Iris pigment epithelial cell (primary cell): ENCODE measurements at regions not wholly inside any gene's neighbourhood (a gene's known extent, or its start where the extent isn't known, plus 50 kb on each side); places are given as distances from the start of the nearest gene placed in this dataset.
A peak's percentile ranks its signal among the peaks of the same experiment; 100 is the strongest.

Source experiments
- DNase-seq: peaks from one replicate; pipeline ENCODE4 v3.0.0-alpha.2; 2011; ENCODE audit warnings: low read depth

DNA sequence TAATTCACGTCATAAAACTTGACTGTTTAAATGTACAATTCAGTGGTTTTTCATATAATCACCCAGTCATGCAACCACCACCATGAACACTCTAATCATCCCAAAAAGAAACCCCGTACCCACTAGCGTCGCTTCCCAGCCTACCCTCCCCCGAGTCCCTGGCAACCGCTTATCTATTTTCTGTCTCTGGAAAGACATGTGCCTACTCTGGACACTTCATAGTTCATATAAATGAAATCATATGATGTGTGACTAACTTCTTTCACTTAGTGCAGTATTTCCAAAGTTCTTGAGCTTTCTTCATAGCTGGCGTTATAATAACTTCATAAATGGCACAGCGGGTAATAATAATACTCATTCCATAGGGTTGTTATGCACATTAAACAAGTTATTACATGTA is 215.2 kb downstream of the MYLK4 start:
- DNase-seq = no peak

DNA sequence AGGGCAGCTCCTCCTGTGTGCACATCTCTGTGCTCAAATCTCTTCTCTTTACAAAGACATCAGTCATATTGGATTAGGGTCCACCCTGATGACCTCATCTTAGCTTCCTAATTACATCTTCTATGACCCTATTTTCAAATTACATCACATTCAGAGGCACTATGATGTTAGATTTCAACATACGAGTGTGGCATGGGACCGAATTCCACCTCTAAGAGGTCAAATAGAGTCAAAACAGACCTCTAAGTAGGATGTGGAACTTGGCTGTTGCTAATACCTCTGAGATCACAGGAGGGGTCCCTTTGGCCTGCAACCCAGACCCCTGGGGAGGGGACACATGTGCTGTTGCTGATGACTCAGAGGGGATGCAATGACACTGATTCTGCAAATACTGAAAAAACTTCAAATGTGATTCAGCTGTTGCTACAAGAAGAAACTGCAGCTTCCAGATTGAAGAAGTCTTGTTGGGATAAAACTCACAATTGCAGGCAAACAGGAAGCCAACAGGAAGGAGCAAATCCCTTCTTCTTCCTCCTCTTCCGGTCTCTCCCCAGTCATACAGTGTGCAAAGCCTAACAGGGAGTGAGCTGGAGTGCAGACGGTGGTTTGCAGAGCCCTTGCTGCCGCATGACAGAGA is 216.2 kb downstream of the MYLK4 start:
- no peak for DNase-seq

DNA sequence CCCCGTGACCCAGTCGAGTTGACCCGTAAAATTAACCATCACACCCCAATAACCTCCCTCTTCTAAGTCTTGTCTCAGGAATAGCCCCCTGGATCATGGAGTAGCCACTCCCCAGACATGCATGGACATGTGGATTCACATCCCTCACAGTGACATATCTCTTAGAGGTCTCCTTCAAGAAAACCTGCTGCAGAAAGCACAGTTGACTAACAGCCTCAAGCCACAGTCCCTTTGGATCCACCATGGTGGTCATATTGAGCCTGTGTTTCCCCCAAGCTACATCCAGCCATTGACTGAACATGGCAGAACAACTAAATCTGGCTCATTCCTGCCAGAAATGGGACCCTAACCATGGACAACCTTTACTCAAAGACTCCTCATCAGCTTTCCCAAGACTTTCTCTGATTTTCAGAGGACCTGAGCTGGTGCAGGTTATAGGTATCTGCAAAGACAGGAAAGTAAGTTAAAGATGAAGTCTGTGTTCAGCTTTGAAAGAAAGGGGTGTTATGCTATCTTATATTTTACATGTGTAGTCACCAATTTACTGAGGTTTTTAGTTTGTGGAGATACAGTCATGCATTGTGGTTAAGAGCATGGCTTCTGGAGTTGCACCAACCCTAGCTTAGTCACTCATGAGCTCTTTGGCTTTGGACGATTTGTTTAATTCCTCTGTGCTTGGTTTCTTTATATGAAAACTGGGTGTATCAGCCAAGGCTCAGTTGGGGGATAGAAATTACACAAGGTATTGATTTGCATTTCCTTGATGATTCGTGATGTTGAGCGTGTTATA is 219.1 kb downstream of the MYLK4 start:
- peak; percentile 96 for DNase-seq

DNA sequence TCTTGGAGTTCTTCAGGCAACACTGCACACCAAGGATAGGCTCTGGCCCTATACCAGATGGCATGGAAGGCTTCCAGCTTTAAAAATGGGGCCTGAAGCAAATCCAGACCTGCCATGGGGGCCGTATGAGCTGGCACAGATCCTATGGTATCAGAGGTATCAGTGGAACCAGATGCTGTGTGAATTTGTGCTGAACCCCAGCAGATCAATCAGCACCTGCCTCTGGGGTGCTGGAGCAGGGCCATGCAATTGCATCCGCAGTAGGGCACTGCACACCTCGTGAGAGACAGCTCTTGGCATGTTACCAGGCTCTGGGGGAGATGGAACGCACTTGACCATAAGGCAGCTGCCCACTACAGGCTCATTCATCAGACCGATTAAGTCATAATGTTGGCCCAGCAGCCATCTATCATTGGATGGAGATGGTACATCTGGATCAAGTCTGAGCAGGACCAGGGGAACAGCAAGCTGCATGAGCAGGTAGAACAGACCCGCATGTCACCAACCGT is 221.5 kb downstream of the MYLK4 start:
- no peak for DNase-seq

DNA sequence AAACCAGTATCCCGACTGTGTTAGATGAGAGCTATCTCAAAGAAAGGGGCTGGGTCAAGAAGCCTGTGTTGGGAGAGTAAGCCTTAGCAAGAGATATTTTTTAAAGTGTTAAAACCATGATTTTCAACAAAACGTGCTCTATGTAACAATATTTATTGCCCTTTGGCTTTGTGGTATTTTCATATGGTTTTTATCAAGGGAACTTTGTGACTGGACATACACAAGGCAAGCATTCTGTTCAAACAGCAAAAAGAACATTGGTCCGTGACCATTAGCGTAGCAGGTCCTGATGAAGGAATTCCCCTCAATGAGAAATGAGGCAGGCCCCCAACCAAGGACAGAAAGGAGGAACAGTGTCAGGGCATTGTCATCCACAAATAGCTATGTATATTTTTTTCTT is 222.6 kb downstream of the MYLK4 start:
- DNase-seq = no peak

DNA sequence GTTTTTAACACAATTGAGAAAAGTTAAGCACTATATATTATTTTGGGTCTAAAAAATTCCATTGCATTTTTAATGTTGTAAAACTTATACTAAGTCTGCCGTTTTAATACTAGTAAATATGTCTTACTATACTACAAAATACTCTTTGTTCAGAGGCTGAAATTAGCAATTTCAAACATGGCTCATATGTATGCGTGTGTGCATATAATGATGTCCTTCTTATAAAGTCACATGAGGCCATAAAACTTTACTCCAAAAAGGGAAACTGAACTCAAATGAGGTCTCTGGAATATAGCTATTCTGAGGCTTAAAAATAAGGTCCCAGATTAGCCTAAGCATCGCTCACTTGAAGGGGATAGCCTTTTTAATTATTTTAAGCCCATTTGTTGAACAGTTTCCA is 224.0 kb downstream of the MYLK4 start:
- DNase-seq = no peak

DNA sequence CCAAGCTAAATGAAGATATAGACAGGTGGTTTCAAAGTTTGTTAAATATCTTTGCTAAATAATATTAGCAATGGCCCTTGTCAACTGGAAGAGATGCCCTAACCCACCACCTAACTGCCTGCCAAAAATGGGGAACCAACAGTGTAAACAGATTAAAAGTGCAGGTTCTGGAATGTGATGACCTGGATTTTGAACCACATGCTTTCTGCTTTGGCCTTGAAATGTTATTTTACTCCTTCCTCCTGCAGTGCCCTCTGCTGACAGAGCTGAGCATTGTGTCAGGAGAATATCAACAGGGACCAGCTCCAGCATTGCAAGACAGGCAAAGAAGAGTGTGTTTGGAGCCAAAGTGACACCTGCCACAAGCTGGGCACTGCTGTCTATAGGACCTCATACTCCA is 226.6 kb downstream of the MYLK4 start:
- peak; percentile 33 for DNase-seq

DNA sequence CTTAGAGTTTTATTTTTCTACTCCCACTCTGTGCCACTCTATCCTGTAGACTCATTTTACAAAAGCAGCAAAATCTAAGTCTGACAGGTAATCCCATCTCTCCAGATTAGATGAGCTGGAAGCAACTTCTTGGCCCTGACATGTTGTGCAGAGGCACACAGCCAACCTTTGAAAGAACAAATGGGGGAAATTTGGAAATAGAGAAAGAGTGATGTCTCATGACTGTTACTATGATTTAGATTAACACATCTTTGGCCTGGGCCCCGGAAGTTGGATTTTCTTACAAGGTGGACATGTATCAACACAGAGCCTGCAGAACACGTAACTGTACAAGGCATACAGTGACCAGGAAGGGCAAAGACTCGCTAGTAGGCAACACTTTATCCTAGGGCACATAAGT is 227.7 kb downstream of the MYLK4 start:
- DNase-seq = peak; percentile 41

DNA sequence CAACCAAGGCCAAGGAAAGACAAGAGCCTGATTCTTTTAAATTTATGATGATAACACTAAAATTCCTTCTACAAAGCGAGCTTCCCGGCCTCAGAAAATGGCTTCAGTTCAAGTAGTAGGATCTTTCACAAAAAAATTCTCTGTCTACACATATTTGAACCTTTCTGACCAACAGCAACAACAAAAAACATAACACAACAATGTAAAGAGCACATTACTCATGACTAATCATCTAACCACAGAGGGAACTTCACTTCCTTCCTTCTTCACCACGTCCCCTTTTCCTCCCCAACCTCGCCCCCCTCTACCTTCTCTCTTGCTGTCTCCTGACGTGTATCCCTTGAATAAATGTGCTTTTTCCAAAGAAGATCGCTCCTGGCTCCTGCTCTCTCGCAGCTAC is 228.2 kb downstream of the MYLK4 start:
- DNase-seq = peak; percentile 77

DNA sequence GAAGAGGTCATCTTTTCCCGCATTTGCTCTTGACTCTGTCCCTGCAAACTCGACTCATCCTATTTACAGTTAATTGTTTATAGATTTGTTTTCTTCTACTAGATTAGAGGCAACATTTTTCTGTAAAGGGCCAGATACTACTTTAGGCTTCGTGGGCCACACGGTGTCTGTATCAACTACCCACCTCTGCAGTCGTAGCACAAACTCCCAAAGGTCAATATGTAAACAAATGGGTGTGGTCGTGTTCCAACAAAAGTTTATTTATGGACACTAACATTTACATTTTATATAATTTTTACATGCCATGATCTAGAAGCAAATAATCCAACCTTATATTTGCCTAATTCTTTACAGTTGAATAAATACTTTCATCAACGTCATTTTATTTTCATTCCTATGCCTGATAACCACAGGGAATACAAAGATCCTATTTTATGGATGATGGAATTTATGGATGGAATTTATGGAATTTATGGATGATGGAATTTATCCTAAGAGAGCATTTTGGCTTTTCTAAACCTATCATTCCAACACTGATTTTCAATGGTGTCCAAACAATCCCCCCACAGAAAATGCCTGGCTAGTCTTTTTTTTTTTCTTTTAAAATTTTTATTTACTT is 232.8 kb downstream of the MYLK4 start:
- DNase-seq = no peak

DNA sequence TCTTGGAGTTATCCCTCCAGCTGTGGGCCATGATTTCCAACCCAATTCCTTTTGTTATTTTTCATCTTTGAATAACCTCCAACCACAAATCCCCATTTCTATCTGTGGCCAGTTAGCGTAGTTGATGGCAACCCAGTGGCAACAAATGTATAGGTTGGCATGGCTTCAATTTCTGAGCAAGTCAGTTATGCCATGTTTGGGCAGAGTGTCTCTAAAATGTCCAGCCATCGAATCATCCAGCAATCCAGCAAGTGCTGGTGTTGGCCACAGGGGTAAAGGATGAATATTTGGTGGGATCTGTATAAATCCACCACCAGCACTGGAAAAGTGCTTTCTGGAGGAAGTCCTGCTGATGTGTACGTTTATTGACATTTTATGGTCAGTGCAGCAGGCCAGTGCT is 233.3 kb downstream of the MYLK4 start:
- no peak for DNase-seq

DNA sequence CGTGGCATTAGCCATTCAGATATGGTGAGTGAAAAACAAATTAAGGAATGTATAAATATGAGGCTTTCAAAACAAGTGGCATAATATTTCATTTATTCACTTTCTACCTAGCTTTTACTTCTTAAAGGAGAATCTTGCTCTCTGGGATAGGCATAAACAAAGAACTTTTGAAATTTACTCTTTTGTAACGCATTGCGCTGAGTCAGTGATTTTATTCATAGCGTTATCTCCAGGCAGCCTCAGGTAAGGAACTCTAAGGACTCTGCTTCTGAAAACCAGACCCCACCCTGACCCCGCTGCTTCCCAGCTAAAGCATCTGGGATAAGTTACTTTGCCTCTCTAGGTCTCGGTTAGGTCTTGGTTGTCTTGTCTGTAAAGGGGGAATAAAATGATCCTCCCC is 234.7 kb downstream of the MYLK4 start:
- DNase-seq = no peak

DNA sequence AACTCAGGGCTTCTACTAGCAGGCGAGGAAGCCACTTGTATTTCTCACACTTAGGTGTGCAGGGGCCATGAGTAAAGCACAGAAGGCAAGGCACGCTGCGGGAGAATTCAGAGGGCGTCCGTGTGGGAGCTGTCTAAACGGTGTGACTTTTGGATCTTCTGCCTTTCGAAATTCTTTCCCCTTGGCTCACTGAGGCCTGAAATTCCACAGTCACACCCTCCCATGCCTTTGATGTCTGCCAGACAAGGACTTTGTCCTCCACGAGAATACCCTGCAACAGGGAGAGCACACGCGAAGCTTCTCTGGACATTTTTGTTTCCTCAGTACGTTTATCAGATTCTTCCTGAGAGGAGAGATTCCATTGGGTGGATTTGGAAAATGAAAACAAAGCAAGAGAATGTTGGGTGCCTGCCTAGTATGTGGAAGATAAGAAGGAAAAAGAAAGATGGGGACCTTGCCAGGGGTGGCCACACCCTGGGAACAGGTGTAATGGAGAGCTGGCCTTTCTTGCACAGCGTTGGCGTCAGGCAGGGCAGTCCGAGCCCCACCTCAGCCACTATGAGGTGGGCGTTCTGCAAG is 235.7 kb downstream of the MYLK4 start:
- DNase-seq = no peak

DNA sequence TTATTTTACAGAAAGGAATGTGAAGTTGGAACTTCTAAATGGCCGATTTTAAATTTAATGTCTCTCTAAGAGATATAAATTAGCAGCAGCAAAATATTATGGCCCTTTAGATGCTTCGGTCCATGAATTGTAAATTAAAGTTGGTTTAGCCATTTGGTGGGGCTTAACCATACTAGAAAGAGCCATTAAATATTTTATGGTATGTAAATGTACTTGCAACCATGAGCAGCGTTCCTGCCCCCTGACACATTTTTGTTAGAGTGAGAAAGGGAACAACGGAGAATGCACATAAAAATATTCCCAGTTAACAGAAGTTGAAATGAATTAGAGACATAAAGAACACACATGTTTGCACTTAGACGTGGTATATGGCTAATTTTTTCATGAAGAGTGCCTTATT is 237.9 kb downstream of the MYLK4 start:
- no peak for DNase-seq

DNA sequence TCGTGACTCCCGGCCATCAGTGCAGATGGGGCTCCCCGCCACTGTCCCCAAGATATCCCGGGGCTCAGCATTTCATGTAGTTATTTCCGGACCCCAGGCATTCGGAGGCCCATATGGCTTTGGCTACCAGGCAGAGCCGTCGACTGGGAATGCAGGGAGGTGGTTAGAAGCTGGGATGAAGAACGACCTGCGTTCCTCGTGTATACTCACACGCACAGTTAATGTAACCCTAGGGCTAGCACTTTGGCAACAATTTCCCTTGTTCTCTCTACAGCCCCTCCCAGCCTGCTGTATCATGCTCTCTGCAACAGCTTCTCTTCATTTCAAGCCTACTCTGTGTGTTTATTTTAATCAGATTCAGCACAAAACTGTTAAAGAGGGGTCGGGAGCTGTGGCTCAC is 240.4 kb downstream of the MYLK4 start:
- no peak for DNase-seq

DNA sequence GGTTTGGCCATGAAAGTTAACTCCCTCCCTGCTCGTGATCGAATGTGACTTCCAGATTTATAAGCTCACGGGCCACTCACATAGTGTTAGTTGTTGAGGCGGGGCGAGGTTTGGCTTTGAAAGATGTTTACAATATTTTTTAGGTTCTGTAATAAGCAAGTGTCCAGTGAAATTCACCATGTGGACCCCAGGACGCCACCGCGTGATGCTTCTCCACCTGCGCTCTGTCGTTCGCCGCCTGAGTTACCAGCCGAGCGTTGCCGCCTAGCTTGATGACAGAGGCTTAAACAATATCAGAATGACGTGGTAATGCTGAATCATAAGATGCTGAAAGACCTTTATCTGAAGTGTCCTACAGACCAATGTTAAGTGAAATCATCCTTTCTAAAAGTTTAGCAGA is 241.0 kb downstream of the MYLK4 start:
- DNase-seq = no peak

DNA sequence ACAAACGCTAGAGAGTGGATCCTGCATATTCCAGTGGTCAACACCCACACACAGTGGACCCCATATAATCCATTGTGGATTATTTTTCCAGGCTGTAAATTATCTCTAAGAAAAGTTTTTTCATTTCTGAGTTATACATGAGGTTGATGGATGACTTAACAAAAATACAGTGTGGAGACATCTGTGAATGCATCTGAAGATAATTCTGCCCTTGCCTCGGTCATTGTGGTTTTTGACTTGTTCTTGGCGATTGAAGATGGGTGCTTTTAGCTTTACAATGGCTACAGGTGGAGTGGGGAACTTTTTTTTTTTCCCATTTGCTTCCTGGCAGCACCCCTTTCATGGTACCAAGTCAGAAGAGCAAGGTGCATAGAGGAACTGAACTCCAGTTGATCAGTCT is 242.7 kb downstream of the MYLK4 start:
- no peak for DNase-seq

DNA sequence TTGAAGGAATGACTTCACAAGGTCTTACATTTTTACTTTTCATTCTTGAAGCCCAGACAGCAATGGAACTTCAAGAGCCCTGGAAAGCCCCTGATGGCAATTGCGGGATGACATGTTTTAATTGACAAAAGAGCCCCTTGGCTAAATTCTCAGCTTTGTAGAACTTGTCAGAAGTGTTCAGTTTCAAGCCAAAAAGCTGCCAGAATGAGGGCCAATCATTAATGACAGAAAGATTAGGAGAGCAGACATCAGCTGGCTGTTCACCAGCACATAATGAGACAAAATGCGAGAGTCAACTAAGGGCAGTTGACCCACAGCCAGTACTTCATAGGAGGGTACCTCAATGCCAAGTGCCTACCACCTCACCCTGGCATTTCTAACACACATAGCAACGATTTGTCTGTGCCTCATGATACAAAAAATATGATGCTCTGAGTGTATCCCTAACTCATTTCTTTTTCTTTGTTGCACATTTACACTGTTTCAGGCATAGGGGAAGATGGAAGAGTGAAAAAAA is 243.1 kb downstream of the MYLK4 start:
- no peak for DNase-seq

DNA sequence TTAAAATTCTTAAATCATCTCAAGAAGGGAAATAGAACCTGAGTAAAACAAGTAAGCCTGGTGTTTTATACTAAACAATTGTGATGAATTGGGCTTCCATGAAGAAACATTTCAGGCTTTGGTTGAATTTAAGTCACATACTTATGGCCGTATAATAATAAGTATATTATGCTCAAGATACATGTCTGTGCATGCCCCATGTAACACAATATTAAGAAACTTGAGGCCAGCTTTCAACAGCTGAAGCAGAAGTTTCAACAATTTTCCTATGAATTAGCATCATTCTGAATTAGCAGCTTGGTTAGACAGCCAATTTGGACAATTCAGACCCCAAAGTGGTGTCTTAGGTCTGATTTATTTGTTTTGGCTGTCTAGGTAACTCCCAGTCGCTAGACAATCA is 243.7 kb downstream of the MYLK4 start:
- no peak for DNase-seq

DNA sequence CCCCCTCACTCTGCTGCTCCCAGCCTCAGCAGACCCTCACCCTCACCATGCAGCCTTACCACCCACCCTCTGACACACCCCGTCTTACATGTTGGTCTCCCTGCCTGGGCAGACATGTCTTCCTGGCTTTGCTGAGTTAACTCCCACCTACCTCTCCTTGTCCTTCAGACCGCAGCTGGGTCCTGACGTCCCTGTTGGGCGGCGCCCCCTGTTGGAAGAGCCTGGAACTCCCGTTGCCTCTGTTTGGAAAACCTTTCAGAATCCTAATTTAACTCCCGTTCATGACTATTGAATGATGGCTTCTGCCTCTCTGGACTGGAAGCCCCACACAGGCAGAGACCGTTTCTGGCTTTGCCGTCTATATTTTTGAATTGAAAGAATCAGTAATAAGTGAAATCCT is 245.1 kb downstream of the MYLK4 start:
- no peak for DNase-seq

DNA sequence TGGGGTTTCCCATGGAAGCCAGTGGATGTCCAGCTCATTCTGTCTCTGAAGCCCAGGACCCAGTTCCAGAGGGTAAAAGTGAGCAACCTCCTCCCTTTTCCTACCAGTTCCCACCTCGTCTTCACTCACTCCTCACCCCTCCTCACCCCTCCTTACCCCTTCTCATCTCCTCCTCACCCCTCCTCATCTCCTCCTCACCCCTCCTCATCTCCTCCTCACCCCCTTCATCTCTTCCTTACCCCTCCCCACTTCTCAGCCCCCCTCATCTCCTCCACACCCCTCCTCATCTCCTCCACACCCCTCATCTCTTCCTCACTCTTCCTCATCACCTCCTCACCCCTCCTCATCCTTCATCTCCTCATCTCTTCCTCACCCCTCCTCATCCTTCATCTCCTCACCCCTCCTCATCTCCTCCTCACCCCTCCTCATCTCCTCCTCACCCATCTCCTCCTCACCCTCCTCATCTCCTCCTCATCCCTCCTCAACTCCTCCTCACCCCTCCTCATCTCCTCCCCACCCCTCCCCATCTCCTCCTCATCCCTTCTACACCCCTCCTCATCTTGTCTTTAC is 246.1 kb downstream of the MYLK4 start:
- no peak for DNase-seq

DNA sequence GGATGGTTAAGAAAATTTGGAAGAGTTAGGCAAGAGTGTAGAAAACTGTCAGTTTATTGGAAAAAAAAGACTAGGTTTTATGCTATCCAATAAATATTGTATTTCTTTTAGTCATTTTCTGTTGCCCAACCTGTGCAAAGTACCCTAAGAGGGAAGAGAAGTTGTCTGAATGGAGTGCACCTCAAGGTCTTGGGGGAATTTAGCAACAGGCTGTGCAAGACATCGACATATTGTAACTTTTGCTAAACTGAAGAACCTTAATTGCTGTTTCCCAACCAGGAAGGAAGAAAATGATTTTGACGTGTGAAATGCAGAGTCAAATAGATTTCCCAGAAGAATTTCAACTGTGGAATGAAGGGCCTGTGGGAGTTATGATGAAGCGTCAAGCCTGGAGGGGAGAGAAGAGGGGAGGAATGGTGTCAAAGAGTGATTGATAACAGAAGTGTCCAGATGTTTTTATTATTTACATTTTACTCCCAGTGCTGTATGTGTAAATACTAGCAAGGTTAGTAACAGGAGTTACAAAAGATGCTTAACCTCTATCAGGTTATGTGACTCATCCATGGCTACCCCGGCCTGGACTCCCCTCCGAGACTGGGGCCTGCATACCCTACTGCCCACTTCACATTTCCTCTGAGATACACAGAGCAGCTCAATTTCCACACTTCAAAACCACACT is 246.8 kb downstream of the MYLK4 start:
- DNase-seq = peak; percentile 68
